ENCODE measurements at regions not wholly inside any gene's neighbourhood (a gene's known extent, or its start where the extent isn't known, plus 50 kb on each side); places are given as distances from the start of the nearest gene placed in this dataset. TPM values are rescaled to one million over a fixed set of nuclear protein-coding genes. Genes with fewer than 3 reads are reported as not detected.

DNA sequence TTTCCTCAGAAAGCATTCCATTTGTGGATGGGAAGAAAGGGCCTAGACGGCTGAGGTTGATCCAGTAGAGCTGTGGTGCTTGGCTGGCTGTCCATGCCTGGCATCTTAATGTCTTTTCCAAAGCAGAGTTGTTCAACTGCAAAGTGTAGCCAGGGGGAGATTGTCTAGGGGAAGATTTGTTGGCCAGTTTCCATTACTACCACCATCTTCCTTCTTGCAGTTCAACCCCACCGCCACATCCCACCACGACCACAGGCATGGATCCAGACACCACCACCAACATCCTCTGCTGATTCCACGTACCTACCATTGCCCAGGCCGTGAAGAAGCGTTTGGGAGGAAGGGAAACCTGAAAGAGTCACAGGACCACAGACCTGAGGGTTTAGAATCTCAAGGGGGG lies 50.7 kb upstream of the HAAO start:
- no peak for DNase-seq (ENCODE audit: low spot score)
- H3K4me1 ChIP-seq (ENCODE audit: control insufficient read depth in 4 of 4, insufficient read depth in 4 of 4, low read length in 3 of 4) = no peaks in the 10 kb centered on the region
- no peak overlapping the region for H3K4me3 ChIP-seq (ENCODE audit: low read depth in 1 of 3, low read length in 3 of 3)
- H3K9me3 ChIP-seq (ENCODE audit: control insufficient read depth in 4 of 4, low read length in 3 of 4) = no peaks in the 10 kb centered on the region
- WGBS = 93% methylated on average over 6 of the region's 6 CpGs
- TF ChIP-seq RXRA (IDR thresholded peaks at IDR 0.05) (no peak), SP1 (IDR thresholded peaks at IDR 0.05) (no peak), CTCF (IDR thresholded peaks at IDR 0.05; ENCODE audit: low read depth, low read length, missing input control) (no peak), EGR1 (IDR thresholded peaks at IDR 0.05; ENCODE audit: low read depth in 2 of 2) (no peak), FOXA1 (IDR thresholded peaks at IDR 0.05) (no peak), FOXA2 (IDR thresholded peaks at IDR 0.05) (no peak)
- no peaks in the 10 kb centered on the region for H3K36me3 ChIP-seq (ENCODE audit: control insufficient read depth in 4 of 4, insufficient read depth in 3 of 4, low read depth in 1 of 4, low read length in 3 of 4)
- no peak overlapping the region for H3K27ac ChIP-seq (ENCODE audit: low read depth in 1 of 2, low read length in 2 of 2)
- no peak overlapping the region for H3K9ac ChIP-seq (ENCODE audit: low read depth in 1 of 2, low read length in 2 of 2)
- H3K27me3 ChIP-seq (ENCODE audit: control insufficient read depth in 4 of 4, insufficient read depth in 4 of 4, low read length in 3 of 4) = no peaks in the 10 kb centered on the region

DNA sequence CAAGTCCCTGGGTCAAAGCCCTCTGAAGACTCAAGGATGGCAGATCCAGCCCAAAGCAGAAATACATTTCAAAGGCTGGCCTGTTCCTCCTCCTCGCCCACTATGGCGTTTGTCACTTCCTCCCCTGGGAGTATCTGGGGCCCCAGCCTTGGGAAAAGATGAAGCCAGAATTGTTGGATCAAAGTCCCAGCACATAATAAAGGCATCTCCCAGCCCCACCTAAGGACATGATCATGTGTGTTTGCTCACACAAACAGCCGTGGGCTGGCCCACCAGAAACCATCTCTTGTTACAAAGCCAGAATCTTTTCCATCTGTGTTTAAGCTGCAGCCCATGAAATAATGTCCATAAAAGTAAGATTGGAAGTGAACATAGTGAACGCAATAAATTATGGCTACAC lies 50.1 kb upstream of the HAAO start:
- no peak for DNase-seq (ENCODE audit: low spot score)
- Histone ChIP-seq H3K9me3 (ENCODE audit: control insufficient read depth in 4 of 4, low read length in 3 of 4) (no peaks in the 10 kb centered on the region), H3K27me3 (ENCODE audit: control insufficient read depth in 4 of 4, insufficient read depth in 4 of 4, low read length in 3 of 4) (no peaks in the 10 kb centered on the region), H3K36me3 (ENCODE audit: control insufficient read depth in 4 of 4, insufficient read depth in 3 of 4, low read depth in 1 of 4, low read length in 3 of 4) (no peaks in the 10 kb centered on the region), H3K27ac (ENCODE audit: low read depth in 1 of 2, low read length in 2 of 2) (no peak overlapping the region), H3K4me3 (ENCODE audit: low read depth in 1 of 3, low read length in 3 of 3) (no peak overlapping the region), H3K4me1 (ENCODE audit: control insufficient read depth in 4 of 4, insufficient read depth in 4 of 4, low read length in 3 of 4) (no peaks in the 10 kb centered on the region), H3K9ac (ENCODE audit: low read depth in 1 of 2, low read length in 2 of 2) (no peak overlapping the region)
- no peak for TF ChIP-seq TAF1 (conservative IDR thresholded peaks at IDR 0.05)
- TF ChIP-seq SP1 (IDR thresholded peaks at IDR 0.05) = no peak
- TF ChIP-seq YY1 (IDR thresholded peaks at IDR 0.05) = no peak
- TF ChIP-seq REST (IDR thresholded peaks at IDR 0.05) = no peak
- no peak for TF ChIP-seq RXRA (IDR thresholded peaks at IDR 0.05)
- no peak for TF ChIP-seq NR2F2 (IDR thresholded peaks at IDR 0.05)
- TF ChIP-seq ATF3 (IDR thresholded peaks at IDR 0.05) = no peak
- no peak for TF ChIP-seq FOXA1 (IDR thresholded peaks at IDR 0.05)
- no peak for TF ChIP-seq JUND (IDR thresholded peaks at IDR 0.05)
- no peak for TF ChIP-seq FOXA2 (IDR thresholded peaks at IDR 0.05)
- TF ChIP-seq RAD21 (IDR thresholded peaks at IDR 0.05) = no peak
- WGBS = 91% methylated on average over 4 of the region's 4 CpGs

Small RNA genes in the stretch of these regions (small RNA-seq; reads per million reads assigned to genes)
- gene RNU6-242P = not detected

All from liver (tissue), 9 donors.